A549 (cell line): ENCODE measurements at regions not wholly inside any gene's neighbourhood (a gene's known extent, or its start where the extent isn't known, plus 50 kb on each side); places are given as distances from the start of the nearest gene placed in this dataset.

ENCODE experiments used
- ATAC-seq, 2 experiments: fragments of 200-7000 bp in 1 of 2; fragments of >200 bp in 1 of 2; cut with Nextera tagmentation in 1 of 2; cut with Tn5 transposase in 1 of 2; 3 replicates each; pipeline versions ENCODE4 v1.8.0 to v1.9.1; 2018 to 2020; ENCODE audit warnings: mild to moderate bottlenecking in 1 of 2, moderate library complexity in 1 of 2
- CTCF ChIA-PET: fragments of 300-600 bp; sonication (Branson Sonifier 250); formaldehyde crosslinking; extraction: SDS; loops from one replicate; lab custom pipeline; 2021; ENCODE audit warnings: antibody characterized with exemption, inconsistent platforms; lab: Yijun Ruan, JAX
- POLR2A ChIA-PET: fragments of 350-600 bp; formaldehyde crosslinking; extraction: SDS; loops from one replicate; lab custom pipeline; 2021; ENCODE audit warnings: antibody characterized with exemption, inconsistent platforms; lab: Yijun Ruan, JAX
- DNase-seq, 2 experiments: peaks; one replicate each; pipeline versions ENCODE4 v3.0.0 to v3.0.0-alpha.2; 2011 to 2016; ENCODE audit warnings: low read depth in 1 of 2, low spot score in 1 of 2
- FAIRE-seq: peaks from 2 replicates; lab custom pipeline; 2011; peaks lifted over from hg19 to GRCh38; lab: Jason Lieb, UNC
- H3K27ac ChIP-seq, 2 experiments: fragments of >200 bp; sonication (Bioruptor Twin); formaldehyde crosslinking; 3 replicates each; pipeline ENCODE4 v1.5.1; 2016 to 2017
- H3K4me1 ChIP-seq: fragments of >200 bp; sonication (Bioruptor Twin); formaldehyde crosslinking; 3 replicates; pipeline ENCODE4 v1.6.1; 2016
- H3K4me2 ChIP-seq: fragments of >200 bp; sonication (Bioruptor Twin); formaldehyde crosslinking; 3 replicates; pipeline ENCODE4 v1.6.1; 2016
- H3K4me3 ChIP-seq: fragments of >200 bp; sonication (Bioruptor Twin); formaldehyde crosslinking; 3 replicates; pipeline ENCODE4 v1.5.1; 2016
- H3K9me3 ChIP-seq: fragments of >200 bp; sonication (Bioruptor Twin); formaldehyde crosslinking; 3 replicates; pipeline ENCODE4 v1.6.1; 2016
- BHLHE40 ChIP-seq: IDR thresholded peaks from 2 replicates; pipeline ENCODE4 v1.6.1; 2012; ENCODE audit warnings: low read depth, low read length, inconsistent platforms
- CBX2 ChIP-seq: fragments of 200-600 bp; sonication (generic); IDR thresholded peaks from 2 replicates; pipeline ENCODE4 v1.6.1; 2016; ENCODE audit warnings: low read depth, mild to moderate bottlenecking, borderline replicate concordance
- CBX8 ChIP-seq: fragments of 200-600 bp; sonication (generic); IDR thresholded peaks from 2 replicates; pipeline ENCODE4 v1.6.1; 2016
- CHD2 ChIP-seq: fragments of 150-350 bp; IDR thresholded peaks from 2 replicates; pipeline ENCODE4 v1.6.1; 2014; ENCODE audit warnings: low read length; ENCODE audit not compliant: partially characterized antibody
- EHF ChIP-seq: fragments of 250-450 bp; sonication (Bioruptor Pico); IDR thresholded peaks from 2 replicates; pipeline ENCODE4 v1.5.0; 2020; ENCODE audit warnings: mild to moderate bottlenecking
- FOSB ChIP-seq: fragments of 250-450 bp; sonication (Bioruptor Pico); IDR thresholded peaks from 2 replicates; pipeline ENCODE4 v1.5.0; 2020; ENCODE audit warnings: mild to moderate bottlenecking, moderate library complexity
- FOXS1 ChIP-seq: fragments of 250-450 bp; sonication (Bioruptor Pico); IDR thresholded peaks from 2 replicates; pipeline ENCODE4 v1.5.0; 2020; ENCODE audit warnings: mild to moderate bottlenecking, moderate library complexity
- KDM1A ChIP-seq: fragments of 200-600 bp; sonication (generic); IDR thresholded peaks from 2 replicates; pipeline ENCODE4 v1.6.1; 2016; ENCODE audit warnings: low read depth, mild to moderate bottlenecking
- KDM5A ChIP-seq: fragments of 200-600 bp; sonication (generic); IDR thresholded peaks from 2 replicates; pipeline ENCODE4 v1.6.1; 2016; ENCODE audit warnings: antibody characterized with exemption, mild to moderate bottlenecking
- RAD21 ChIP-seq, 2 experiments: fragments of >200 bp in 1 of 2; sonication (Bioruptor Twin) in 1 of 2; formaldehyde crosslinking in 1 of 2; IDR thresholded peaks in 1 of 2; conservative IDR thresholded peaks in 1 of 2; 2 replicates in 1 of 2; 3 replicates in 1 of 2; pipeline ENCODE4 v1.6.1; 2012 to 2018; ENCODE audit warnings: inconsistent platforms in 1 of 2
- RCOR1 ChIP-seq: fragments of 150-350 bp; IDR thresholded peaks from 2 replicates; pipeline ENCODE4 v1.6.1; 2014; ENCODE audit warnings: antibody characterized with exemption, low read length, low read depth
- SMC3 ChIP-seq: fragments of >200 bp; sonication (Bioruptor Twin); formaldehyde crosslinking; IDR thresholded peaks from 3 replicates; pipeline ENCODE4 v1.6.1; 2018; ENCODE audit warnings: inconsistent platforms
- SREBF2 ChIP-seq: fragments of 450-650 bp; IDR thresholded peaks from 2 replicates; pipeline ENCODE4 v1.6.1; 2014; ENCODE audit warnings: mild to moderate bottlenecking, moderate library complexity
- TFCP2L1 ChIP-seq: fragments of 250-450 bp; sonication (Bioruptor Pico); IDR thresholded peaks from 2 replicates; pipeline ENCODE4 v1.5.0; 2021; ENCODE audit warnings: mild to moderate bottlenecking
- WGBS: methylation state at CpG from one replicate; pipeline ENCODE4 v1.1.6; 2017; ENCODE audit errors: missing lambda C conversion rate; 5-methylcytosine and 5-hydroxymethylcytosine counted together
- TF ChIP-seq, protein P1 (sequence below): fragments of 250-450 bp; sonication (Bioruptor Pico); IDR thresholded peaks from 2 replicates; pipeline ENCODE4 v1.5.0; 2020; ENCODE audit warnings: low read depth, mild to moderate bottlenecking, moderate library complexity
- TF ChIP-seq, protein P2 (sequence below): fragments of 200-600 bp; sonication (generic); IDR thresholded peaks from 2 replicates; pipeline ENCODE4 v1.6.1; 2016; ENCODE audit warnings: antibody characterized with exemption, mild to moderate bottlenecking, moderate library complexity
- TF ChIP-seq, protein P3 (sequence below): fragments of 250-450 bp; sonication (Bioruptor Pico); IDR thresholded peaks from 2 replicates; pipeline ENCODE4 v1.5.0; 2021; ENCODE audit warnings: mild to moderate bottlenecking, moderate library complexity, borderline replicate concordance
- TF ChIP-seq, protein P4 (sequence below): fragments of >200 bp; sonication (Bioruptor Twin); formaldehyde crosslinking; IDR thresholded peaks from 3 replicates; pipeline ENCODE4 v1.6.1; 2016
- TF ChIP-seq, protein P5 (sequence below): fragments of >200 bp; sonication (Bioruptor Twin); formaldehyde crosslinking; IDR thresholded peaks from 3 replicates; pipeline ENCODE4 v1.5.1; 2016

DNA sequence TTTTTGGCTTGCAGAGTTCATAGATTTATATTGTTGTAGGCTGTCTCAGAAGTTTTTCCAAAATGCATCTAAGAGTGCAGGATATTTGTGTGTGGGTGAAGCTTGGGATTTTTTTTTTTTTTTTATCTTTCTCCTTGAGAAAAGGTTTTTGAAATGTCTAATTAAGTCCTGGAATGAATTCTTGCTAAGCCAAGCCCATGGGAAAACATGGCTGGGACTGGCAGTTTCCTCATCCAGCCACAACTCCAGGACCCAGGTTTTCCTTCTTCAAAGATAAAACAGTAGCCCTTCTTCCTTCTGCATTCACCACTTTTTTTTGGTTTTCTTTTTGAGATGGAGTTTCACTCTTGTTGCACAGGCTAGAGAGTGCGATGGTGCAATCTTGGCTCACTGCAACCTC, 242.5 kb upstream of the JAG1 start:
- Histone ChIP-seq H3K27ac (no peak overlapping the region), H3K4me1 (peaks cover 10% of the 10 kb centered on the region)
- POLR2A ChIA-PET: no interaction called here
- DNase-seq (no peak), FAIRE-seq (no peak)
- TF ChIP-seq, protein P1, sequence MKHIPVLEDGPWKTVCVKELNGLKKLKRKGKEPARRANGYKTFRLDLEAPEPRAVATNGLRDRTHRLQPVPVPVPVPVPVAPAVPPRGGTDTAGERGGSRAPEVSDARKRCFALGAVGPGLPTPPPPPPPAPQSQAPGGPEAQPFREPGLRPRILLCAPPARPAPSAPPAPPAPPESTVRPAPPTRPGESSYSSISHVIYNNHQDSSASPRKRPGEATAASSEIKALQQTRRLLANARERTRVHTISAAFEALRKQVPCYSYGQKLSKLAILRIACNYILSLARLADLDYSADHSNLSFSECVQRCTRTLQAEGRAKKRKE (CRISPR knock-in tag): no peak
- TF ChIP-seq SREBF2 (no peak), RCOR1 (no peak)
- TF ChIP-seq, all 56 proteins: peak for 0
- no peak for ATAC-seq
- H3K4me2 ChIP-seq: no peak overlapping the region
- CTCF ChIA-PET: no interaction called here
- 80% methylated on average over 1 of the region's 1 CpG for WGBS
- peaks cover 7% of the 10 kb centered on the region; the same call in 1 of the 3 replicates for H3K9me3 ChIP-seq
- no peak overlapping the region for H3K4me3 ChIP-seq

DNA sequence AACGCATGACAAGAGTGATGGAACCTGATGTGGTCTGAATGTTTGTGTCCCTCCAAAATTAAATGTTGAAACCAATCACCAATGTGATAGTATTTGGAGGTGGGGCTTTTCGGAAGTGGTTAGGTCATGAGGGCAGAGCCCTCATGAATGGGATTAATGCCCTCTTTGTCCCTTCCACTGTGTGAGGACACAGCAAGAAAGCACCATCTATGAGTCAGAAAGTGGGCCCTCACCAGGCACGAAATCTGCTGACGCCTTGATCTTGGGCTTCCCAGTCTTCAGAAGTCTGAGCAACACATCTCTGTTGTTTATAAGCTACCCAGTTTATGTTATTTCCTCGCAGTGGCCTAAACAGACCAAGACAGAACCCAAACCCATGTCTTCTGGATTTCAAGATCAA, 244.0 kb upstream of the JAG1 start:
- H3K9me3 ChIP-seq: peaks cover 3% of the 10 kb centered on the region; the same call in 1 of the 3 replicates
- H3K4me1 ChIP-seq: peaks cover 25% of the 10 kb centered on the region
- no peak for DNase-seq
- POLR2A ChIA-PET: no interaction called here
- TF ChIP-seq CHD2: no peak
- TF ChIP-seq, all 56 proteins: peak for 0
- CTCF ChIA-PET: interaction anchor here (1.1 to 1.2 kb wide), 2 partner anchors 243 to 626 kb away, joined by 3 to 4 read pairs; no protein-coding TSS in a partner anchor
- H3K4me3 ChIP-seq: no peak overlapping the region
- no peak overlapping the region for H3K4me2 ChIP-seq
- WGBS: 81% methylated on average over 5 of the region's 5 CpGs
- FAIRE-seq: no peak
- H3K27ac ChIP-seq: no peak overlapping the region
- no peak for ATAC-seq

DNA sequence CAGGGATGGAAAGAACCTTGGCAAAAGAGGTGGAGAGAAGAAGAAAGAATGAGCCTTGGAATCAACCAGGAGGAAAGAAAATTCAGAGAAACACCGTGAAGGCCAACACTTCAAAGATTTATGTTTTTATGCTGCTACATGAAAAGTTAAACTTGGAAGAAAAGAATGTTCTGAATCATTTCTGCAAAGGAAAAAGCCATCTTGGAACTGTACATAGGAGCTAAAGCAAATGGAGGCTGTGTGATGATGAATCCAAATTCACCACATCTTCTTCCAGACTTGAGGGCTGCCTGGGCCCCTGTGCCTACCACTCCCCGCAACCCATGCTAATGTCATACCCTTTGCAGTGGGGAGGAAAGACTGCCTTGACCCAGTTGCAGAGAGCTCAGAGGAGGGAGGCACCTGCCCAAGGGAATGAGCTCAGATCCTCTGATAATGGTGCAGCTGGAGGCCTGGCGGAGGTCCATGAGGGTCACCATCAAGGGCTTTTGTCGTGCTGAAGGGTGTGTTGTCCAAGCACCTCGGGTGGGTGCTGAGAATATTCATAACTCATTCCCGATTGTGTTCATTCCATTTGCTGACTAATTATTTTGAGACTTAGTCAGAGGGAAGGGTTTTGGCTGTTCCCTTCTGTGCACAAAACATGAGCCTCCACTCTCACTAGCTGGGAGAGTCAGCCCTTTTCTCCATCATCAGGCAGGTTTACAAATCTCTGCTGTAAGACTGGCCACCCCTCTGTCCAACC, 245.8 kb upstream of the JAG1 start:
- peak overlapping the region in 1 of 2 experiments; percentile 67; a peak in 4 of 6 replicates for H3K27ac ChIP-seq
- FAIRE-seq (peak; percentile 49), ATAC-seq (peak in 1 of 2 experiments; percentile 4; a peak in 2 of 6 replicates), DNase-seq (peak in 1 of 2 experiments; percentile 23)
- TF ChIP-seq, protein P2, sequence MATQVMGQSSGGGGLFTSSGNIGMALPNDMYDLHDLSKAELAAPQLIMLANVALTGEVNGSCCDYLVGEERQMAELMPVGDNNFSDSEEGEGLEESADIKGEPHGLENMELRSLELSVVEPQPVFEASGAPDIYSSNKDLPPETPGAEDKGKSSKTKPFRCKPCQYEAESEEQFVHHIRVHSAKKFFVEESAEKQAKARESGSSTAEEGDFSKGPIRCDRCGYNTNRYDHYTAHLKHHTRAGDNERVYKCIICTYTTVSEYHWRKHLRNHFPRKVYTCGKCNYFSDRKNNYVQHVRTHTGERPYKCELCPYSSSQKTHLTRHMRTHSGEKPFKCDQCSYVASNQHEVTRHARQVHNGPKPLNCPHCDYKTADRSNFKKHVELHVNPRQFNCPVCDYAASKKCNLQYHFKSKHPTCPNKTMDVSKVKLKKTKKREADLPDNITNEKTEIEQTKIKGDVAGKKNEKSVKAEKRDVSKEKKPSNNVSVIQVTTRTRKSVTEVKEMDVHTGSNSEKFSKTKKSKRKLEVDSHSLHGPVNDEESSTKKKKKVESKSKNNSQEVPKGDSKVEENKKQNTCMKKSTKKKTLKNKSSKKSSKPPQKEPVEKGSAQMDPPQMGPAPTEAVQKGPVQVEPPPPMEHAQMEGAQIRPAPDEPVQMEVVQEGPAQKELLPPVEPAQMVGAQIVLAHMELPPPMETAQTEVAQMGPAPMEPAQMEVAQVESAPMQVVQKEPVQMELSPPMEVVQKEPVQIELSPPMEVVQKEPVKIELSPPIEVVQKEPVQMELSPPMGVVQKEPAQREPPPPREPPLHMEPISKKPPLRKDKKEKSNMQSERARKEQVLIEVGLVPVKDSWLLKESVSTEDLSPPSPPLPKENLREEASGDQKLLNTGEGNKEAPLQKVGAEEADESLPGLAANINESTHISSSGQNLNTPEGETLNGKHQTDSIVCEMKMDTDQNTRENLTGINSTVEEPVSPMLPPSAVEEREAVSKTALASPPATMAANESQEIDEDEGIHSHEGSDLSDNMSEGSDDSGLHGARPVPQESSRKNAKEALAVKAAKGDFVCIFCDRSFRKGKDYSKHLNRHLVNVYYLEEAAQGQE: no peak
- TF ChIP-seq CBX2: no peak
- no peak for TF ChIP-seq TFCP2L1 (CRISPR knock-in tag)
- no peak for TF ChIP-seq CBX8
- TF ChIP-seq RAD21 (conservative IDR thresholded peaks at IDR 0.05 in 1 of 2, IDR thresholded peaks at IDR 0.05 in 1 of 2): no peak
- no peak for TF ChIP-seq KDM5A
- no peak for TF ChIP-seq FOSB (CRISPR knock-in tag)
- TF ChIP-seq, protein P3, sequence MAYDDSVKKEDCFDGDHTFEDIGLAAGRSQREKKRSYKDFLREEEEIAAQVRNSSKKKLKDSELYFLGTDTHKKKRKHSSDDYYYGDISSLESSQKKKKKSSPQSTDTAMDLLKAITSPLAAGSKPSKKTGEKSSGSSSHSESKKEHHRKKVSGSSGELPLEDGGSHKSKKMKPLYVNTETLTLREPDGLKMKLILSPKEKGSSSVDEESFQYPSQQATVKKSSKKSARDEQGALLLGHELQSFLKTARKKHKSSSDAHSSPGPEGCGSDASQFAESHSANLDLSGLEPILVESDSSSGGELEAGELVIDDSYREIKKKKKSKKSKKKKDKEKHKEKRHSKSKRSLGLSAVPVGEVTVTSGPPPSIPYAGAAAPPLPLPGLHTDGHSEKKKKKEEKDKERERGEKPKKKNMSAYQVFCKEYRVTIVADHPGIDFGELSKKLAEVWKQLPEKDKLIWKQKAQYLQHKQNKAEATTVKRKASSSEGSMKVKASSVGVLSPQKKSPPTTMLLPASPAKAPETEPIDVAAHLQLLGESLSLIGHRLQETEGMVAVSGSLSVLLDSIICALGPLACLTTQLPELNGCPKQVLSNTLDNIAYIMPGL (CRISPR knock-in tag): no peak
- no peak for TF ChIP-seq BHLHE40
- TF ChIP-seq EHF (CRISPR knock-in tag): no peak
- no peak for TF ChIP-seq KDM1A
- TF ChIP-seq, protein P4, sequence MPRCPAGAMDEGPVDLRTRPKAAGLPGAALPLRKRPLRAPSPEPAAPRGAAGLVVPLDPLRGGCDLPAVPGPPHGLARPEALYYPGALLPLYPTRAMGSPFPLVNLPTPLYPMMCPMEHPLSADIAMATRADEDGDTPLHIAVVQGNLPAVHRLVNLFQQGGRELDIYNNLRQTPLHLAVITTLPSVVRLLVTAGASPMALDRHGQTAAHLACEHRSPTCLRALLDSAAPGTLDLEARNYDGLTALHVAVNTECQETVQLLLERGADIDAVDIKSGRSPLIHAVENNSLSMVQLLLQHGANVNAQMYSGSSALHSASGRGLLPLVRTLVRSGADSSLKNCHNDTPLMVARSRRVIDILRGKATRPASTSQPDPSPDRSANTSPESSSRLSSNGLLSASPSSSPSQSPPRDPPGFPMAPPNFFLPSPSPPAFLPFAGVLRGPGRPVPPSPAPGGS: no peak
- TF ChIP-seq, protein P5, sequence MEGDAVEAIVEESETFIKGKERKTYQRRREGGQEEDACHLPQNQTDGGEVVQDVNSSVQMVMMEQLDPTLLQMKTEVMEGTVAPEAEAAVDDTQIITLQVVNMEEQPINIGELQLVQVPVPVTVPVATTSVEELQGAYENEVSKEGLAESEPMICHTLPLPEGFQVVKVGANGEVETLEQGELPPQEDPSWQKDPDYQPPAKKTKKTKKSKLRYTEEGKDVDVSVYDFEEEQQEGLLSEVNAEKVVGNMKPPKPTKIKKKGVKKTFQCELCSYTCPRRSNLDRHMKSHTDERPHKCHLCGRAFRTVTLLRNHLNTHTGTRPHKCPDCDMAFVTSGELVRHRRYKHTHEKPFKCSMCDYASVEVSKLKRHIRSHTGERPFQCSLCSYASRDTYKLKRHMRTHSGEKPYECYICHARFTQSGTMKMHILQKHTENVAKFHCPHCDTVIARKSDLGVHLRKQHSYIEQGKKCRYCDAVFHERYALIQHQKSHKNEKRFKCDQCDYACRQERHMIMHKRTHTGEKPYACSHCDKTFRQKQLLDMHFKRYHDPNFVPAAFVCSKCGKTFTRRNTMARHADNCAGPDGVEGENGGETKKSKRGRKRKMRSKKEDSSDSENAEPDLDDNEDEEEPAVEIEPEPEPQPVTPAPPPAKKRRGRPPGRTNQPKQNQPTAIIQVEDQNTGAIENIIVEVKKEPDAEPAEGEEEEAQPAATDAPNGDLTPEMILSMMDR: no peak
- TF ChIP-seq SMC3: no peak
- no peak for TF ChIP-seq FOXS1 (CRISPR knock-in tag)
- H3K4me3 ChIP-seq: no peak overlapping the region
- H3K4me2 ChIP-seq: peak overlapping the region; percentile 12; the same call in 2 of the 3 replicates
- CTCF ChIA-PET: interaction anchor here (1.2 to 2.3 kb wide), 5 partner anchors 114 to 942 kb away, joined by 3 to 7 read pairs (median 5); partner anchors contain the start of gene JAG1
- WGBS: 43% methylated on average over 6 of the region's 6 CpGs
- POLR2A ChIA-PET: no interaction called here
- peaks cover 42% of the 10 kb centered on the region for H3K4me1 ChIP-seq
- H3K9me3 ChIP-seq: no peaks in the 10 kb centered on the region
